HG03460 (cell line): ENCODE measurements at regions not wholly inside any gene's neighbourhood (a gene's known extent, or its start where the extent isn't known, plus 50 kb on each side); places are given as distances from the start of the nearest gene placed in this dataset.
"Not testable (repeated sequence)": the region's sequence is repeated elsewhere in the genome, so short reads cannot be mapped to it uniquely, and the experiment has no call there.

ENCODE experiments used
- ATAC-seq: cut with Tn5 transposase; IDR thresholded peaks from one replicate; pipeline ENCODE4 v1.9.1; 2021; ENCODE audit not compliant: unreplicated experiment

DNA sequence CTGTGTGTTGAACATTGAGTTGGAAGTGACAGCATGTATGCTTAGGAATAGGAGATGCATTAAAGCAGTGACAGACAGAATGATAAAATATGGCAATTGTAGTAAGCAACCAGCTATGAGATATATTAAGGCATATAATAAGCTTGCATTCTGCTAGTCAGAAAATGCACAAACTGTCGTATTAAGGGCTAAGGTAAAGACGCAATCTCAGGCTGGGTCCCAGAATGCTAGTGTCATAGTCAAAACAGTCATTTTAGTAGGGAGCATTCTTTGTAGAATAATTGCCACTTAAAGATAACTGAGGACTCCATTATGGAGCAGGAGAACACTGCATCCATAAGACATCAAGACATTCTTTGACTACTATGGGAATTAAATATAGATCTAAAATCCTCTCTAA, 1369.7 kb upstream of the C9orf72 start:
- ATAC-seq = no peak

DNA sequence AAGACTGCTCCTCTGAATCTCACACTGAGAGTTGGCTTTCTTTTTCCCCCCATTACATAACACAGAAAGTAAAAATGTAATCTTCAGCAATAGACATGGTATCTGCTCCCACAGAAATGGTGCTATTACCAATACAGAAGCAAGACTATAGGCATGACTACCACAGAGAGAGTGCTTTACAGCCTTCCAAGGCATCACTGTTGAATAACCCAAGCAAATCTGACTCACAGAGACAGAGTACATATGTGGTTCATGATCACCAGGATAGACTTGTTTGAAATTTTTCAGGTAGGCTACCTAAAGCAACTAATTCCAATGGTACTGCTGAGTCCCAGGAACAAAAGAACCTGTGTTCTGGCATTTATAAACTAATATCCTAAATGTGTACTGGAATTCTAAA, 1373.4 kb upstream of the C9orf72 start:
- ATAC-seq = no peak

DNA sequence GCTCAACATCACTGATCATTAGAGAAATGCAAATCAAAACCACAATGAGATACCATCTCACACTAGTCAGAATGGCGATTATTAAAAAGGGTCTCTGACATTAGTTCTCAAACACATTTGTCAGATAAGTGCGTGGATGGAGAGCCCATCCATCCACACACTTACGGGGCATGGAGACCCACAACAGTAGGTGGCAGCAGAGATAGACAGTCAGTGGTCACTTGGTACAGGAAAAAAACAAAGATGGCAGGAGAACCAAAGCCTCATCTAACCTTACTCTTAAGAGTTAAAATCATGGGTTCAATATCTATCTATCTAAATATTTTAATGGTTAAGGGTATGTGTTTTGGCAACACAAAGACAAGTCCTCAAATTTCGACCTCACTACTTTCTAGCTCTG, 1378.7 kb upstream of the C9orf72 start:
- ATAC-seq = no peak

DNA sequence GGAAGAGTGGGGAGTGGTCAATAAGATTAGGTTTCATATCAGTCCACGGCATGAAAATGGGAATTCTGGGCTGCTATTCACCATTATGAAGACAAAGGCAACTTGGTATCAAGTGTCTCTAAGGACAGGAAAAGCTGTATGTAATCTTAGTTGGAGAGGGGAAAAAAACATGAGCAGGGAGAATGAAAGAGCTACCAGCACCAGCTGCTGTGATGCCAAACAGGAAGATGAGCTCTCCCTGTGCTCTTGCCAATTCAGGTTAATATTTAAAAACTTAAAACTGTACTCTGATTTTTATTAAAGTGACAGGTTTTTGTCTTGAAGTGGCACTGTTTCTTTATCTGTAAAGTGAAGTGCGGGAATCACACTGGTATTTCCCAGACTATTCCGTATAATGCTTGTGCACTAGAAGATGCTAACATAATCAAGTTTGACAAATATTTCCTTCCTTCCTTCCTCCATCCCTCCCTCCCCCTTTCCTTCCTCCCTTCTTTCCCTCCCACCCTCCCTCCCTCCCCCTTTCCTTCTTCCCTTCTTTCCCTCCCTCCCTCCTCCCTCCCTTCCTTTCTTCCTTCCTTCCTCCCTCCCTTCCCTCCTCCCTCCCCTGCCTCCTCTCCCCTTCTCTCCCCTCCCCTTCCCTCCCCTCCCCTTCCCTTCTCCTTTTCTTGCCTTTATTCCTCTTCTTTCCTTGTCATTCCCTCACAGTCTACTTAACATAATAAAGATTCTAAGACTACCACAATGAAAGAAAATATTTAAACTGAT, 1383.0 kb upstream of the C9orf72 start:
- no peak for ATAC-seq

DNA sequence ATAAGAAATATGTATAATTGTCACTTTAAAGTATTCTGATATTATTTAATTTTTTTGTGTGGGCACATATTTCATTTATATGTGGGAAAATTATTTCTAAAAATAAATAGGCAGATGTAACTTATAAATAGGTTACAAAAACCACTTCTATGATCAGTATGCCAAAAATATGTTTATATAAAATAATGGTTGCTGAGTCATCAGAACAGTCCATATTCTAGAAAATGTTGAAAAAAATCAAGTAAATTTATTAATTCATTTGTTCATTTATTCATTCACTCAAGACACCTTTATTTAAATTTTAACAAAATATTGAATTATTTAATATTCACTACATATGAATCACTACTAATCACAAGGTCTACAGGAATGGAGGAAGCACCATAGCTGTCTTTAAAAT, 1387.3 kb upstream of the C9orf72 start:
- no peak for ATAC-seq

DNA sequence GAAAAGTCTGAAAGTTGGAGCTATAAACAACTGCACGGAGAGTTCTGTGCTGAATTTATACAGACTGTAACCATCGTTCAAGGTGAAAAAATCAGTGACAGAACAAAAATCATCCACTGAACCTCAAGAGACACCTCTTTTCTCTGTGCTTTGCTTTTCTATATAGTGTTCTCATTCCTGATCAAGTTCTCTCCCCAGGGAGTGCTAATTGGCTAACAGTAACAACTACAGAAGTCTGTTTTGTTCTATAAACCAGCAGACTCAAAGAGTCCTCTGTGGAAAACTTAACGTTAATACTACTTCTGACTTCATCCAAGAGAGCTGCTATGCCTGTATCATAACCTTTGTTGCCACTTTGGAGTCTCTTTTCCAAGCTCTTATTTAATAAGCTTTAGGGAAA, 1388.3 kb upstream of the C9orf72 start:
- no peak for ATAC-seq

DNA sequence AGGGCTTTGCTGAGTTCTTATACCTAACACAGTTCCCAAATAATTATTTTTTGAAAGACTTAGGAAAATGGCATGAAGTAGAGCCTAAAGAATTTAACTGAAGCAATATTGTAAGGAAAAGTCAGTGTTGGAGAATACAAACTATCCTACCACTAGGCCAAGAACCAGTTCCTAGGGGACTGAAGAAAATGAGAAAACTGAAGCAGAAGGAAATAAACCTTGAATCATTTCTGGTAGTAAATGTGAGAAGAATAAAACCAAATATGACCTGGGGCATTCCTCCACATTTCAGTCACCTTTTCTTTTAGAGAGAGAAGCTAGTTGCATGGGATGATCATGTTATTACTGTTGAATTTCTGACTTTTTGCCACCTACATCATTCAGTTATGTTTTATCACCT, 1393.9 kb upstream of the C9orf72 start:
- ATAC-seq = no peak

DNA sequence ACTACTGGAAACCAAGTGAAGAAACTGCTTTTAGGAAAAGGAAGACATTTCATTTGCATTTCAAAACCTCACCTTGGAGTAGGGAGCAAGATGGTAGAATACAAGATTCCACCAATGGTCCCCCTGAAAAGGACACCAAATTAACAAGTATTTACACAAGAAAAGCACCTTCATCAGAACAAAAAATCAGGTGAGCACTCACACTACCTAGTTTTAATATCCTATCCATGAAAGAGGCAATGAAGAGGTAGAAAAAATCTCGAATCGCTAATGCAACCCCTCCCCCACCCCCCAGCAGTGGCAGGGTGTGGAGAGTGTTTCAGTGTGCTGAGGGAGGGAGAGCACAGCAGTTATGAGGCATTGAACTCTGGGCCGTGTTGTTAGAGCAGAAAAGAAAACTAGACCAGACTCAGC, 1397.0 kb upstream of the C9orf72 start:
- no peak for ATAC-seq

DNA sequence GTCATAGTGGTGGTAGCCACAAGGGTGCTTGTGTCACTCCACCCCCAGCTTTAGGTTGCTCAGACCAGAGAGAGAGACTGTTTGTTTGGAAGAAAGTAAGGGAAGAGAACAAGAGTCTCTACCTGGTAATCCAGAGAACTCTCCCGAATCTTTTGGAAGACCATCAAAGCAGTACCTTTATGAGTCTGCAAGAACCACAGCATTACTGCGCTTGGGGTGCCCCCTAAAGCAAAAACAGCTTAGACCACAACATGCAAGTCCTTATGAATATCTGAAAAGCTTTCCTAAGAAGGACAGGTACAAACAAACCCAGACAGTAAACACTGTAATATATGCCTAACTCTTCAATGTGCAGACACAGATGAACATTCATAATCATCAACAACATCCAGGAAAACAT, 1398.6 kb upstream of the C9orf72 start:
- ATAC-seq = no peak

DNA sequence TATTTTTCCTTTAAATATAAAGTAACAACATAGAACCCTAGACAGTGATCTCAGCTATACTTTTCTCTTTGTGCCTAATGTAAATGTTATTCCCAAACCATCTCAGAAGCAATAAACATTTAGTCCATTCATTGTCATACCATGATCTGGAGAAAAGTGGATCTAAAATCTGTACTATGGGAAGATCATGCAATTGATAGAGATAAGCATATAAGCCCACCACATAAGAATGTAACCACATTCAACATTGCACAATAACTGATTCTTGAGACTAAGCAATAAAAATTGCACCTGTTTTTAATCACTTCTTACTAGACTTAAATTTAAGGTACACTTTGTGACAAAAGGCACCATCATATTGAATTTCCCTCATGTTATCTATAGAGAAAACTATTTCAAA, 1403.0 kb upstream of the C9orf72 start:
- ATAC-seq = no peak

DNA sequence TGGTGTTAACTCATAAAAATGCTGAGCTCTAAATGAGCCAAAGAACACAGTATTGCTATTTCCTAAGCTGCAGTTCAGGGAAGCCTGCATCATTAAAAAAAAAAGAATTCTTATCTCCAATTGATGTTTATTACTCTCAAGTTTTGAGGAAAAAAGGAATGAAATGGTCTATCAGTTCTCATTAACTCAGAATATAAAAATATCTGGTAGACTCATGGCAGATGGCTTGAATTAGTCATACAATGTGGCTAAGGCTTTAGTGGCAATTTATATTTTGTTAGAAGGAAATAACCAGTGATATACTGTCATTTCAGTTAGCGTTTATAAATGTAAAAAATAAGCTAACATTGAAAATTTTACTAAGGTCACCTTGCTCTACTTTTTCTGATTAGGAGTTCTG, 1403.4 kb upstream of the C9orf72 start:
- ATAC-seq = no peak

DNA sequence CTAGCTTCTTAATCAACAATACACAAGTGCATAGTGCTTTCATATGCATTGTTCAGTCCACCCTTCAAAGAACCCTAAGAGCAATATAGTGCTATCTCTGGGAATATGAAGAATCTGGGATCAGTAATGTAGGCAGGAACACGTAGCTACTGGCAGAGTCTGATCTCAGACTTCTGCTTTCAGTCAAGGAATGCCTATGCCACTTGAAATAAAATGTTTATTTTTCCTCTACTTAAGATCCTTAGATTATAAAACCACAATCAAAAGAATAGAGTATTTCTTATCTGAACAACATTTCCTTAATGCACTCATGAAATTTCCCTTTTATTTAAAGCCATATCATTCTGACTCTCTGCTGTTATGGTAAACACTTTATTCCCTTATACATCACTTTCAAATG, 1407.8 kb upstream of the C9orf72 start:
- no peak for ATAC-seq

DNA sequence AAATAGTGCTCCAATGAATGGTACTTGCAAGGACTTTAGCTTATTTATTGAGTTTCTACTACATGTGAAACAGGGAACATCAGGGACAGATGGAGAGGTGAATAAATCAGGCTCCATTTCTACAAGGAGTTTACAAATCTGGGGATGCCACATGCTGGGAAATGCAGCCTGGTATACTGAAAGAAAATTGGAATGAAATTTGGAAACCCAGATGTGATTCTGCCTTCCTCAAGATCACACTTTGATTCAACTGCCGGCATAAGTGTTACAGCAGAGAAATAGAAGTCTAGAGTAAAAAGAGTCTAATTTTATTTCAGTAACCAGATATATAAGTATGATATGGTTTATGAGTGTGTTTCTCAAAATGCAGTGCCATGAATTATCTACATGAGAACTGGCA, 1408.4 kb upstream of the C9orf72 start:
- no peak for ATAC-seq

DNA sequence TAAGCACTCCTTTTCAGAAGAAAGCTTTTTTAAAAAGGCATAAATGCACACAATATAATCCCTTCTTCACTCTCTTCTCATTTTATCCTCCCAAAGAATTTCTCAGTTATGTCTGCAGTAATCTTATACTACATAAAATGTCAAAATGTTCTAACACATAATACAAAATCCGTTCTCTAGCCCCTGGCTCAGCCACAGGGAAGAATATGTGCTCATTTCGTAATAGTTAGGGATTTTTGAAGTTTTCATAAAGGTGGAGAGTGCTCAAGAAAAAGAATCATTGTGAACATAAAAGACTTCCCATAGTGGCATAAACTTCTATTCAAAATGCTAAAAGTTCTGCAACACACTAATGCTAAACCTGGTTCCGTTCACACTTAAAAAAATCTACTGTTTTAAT, 1410.7 kb upstream of the C9orf72 start:
- no peak for ATAC-seq

DNA sequence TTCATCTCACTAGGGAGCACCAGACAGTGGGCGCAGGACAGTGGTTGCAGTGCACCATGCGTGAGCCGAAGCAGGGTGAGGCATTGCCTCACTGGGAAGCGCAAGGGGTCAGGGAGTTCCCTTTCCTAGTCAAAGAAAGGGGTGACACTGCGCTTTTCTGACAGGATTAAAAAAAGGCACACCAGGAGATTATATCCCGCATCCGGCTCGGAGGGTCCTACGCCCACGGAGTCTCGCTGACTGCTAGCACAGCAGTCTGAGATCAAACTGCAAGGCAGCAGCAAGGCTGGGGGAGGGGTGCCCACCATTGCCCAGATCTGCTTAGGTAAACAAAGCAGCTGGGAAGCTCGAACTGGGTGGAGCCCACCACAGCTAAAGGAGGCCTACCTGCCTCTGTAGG, 1416.7 kb upstream of the C9orf72 start:
- not testable (repeated sequence) for ATAC-seq

DNA sequence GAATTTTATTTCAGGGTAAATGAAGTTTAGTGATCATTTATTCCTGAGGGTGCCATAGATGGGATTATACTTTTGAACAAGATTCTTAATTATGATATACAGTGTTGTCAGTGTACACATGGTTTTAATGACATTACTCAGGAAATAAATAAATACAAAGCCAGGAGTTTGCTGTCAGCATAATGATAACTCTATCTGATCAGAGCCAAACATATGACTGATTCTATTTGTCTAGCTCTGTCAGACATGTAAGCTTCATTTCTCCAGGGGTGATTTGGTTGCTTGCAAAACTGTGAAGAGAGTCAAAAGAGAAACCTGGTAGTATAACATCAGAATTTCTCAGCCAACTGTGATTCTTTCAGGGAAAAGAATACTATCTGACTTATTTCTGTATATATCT, 1425.8 kb upstream of the C9orf72 start:
- no peak for ATAC-seq

DNA sequence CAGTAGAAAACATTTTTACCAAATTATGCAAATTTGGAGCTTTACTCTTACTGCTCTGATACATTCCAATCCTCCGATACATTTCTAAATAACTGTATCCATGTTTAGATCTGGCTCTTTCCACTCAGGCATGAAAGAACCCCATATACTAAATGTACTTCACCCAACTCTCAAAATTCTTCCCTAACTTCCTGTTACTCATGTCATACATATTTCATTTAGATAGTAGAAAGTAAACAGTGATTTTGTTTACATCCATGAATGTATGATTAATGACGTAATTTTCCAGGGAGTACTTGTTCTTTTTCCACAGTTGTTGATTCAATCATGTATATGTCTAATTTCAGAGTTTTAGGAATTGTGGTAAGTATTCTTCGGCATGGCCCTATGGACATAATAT, 1426.5 kb upstream of the C9orf72 start:
- ATAC-seq = no peak

DNA sequence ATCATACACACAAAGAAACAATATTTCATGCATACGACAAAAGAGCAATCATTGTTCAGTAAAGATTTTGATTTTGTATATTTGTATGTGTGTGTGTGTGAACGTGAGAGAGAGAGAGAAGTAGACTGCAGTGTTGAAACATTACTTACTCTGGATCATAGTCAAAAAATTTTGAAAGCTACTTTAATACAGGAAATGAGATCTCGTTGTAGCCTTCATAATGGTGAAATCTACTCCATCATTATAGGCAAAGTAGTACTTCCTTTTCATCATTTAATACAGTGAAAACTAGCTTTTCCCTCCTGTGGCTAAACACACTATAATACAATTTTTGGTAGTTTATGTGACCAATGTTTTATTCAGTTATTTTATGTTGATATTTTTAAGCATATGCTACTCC, 1427.7 kb upstream of the C9orf72 start:
- ATAC-seq = no peak

DNA sequence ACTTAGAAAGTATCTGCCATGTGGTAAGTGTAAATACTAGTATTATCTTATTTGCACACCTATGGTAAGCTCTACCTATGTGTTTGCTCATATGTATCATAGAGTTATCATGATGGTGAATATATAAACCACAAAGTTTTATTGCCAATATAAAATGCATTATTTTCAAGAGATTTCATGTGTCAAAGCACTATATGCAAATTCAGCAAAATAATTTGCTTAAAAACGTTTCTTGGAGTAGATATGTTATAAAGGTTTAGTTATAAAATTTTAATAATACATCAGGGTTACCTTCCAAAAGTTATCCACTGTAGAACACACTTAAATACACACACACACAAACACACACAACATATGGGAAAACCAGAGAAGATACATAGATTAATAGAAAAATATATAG, 1431.7 kb upstream of the C9orf72 start:
- no peak for ATAC-seq

DNA sequence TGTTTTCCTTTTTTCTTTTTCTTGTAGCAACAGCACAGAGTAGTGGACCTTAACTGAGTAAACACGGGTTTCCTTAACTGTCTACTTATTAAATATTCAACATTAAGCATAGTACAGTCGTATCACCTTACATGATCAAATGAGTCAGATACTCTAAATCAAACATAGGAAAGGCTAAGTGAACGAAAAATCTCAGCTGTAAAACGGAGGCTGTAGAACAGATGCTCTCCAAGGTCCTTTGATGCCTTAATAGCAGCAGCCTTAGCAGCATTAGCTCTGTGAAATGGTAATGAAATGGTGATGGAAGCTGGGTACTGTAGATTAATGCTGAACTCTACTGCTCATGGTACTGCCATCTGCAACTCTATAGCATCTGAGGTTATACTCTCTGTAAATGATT, 1433.3 kb upstream of the C9orf72 start:
- ATAC-seq = no peak

DNA sequence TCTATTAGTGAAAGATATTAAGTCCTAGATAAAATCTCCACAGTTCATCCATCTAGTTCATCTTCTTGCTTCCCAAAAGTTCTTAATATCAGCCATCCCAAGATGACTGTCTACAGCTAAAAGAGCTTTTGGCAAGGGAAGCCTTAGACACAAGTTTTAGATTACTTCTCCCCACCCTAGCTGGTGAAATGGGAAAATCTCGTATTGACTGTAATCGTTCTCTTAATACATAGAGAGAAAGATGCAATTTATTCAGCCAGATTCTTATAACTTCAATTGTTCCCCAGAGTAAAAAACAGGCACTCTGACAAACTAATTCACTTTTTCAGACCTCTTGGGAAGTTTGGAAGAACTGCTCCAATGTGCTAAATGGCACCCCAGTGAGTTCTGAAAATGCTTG, 1439.6 kb upstream of the C9orf72 start:
- ATAC-seq = no peak

DNA sequence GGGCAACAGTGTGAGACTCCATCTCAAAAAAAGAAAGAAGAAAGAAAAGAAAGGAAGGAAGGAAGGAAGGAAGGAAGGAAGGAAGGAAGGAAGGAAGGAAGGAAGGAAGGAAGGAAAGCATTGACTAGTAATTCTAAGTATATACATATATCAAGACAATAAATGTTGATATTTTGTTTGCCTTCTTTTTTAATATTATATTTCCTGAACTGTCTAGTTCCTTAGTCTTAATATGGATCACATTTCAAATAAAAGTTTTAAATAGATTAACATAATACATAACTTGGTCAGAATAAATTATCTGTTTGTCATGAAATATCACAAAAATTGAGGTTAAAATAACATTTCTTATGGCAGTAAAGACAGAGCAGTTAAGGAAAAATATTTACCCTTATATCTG, 1448.4 kb upstream of the C9orf72 start:
- no peak for ATAC-seq

DNA sequence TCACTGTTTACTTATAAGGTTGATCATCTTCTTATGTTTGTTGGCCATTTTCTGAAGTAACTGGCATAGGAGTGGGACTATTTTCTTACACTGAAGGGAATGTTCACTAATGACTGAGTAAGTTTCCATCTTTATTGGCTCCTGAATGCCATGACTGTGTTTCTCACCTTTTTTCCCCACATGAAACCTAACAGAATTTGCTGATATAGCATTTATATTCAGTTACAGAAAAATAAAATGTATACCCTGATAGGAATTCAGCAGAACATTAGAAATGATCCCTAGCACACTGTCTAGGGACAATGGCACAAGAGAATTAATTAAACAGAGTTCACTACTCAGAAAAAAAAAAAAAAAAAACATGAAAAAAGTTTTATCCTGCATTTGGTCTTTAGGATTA, 1465.1 kb upstream of the C9orf72 start:
- ATAC-seq = no peak
